H54 (cell line): ENCODE measurements at regions not wholly inside any gene's neighbourhood (a gene's known extent, or its start where the extent isn't known, plus 50 kb on each side); places are given as distances from the start of the nearest gene placed in this dataset.
A peak's percentile ranks its signal among the peaks of the same experiment; 100 is the strongest.

Experiments used
- DNase-seq: peaks from one replicate; pipeline ENCODE4 v3.0.0; 2011; ENCODE audit warnings: low spot score, mixed read lengths; ENCODE audit not compliant: insufficient read length
- FAIRE-seq: peaks from 3 replicates; lab custom pipeline; 2011; peaks lifted over from hg19 to GRCh38; lab: Jason Lieb, UNC
- POLR2A ChIP-seq: IDR thresholded peaks from 2 replicates; pipeline ENCODE4 v1.6.1; 2011; ENCODE audit warnings: low read depth, mild to moderate bottlenecking, low read length

DNA sequence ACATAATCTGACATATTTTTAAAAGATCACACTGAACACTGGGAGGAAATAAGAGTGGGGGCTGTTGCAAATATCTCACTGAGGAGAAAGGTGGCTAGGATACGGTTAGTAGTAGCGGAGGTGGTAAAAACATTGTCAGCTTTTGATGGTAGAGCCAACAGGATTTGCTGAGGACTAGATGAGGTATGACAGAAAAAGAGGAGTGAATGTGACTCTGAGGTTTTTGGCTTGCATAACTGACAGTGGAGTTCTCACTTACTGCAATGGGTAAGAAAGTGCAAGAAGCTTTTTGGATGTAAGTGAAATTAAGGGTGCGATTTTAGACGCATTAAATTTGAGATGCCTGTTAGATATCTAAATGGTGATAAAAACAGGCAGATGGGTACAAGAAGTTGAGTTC is 102.0 kb upstream of the MBL2 start:
- FAIRE-seq (no peak), DNase-seq (no peak)
- TF ChIP-seq POLR2A, result no peak

DNA sequence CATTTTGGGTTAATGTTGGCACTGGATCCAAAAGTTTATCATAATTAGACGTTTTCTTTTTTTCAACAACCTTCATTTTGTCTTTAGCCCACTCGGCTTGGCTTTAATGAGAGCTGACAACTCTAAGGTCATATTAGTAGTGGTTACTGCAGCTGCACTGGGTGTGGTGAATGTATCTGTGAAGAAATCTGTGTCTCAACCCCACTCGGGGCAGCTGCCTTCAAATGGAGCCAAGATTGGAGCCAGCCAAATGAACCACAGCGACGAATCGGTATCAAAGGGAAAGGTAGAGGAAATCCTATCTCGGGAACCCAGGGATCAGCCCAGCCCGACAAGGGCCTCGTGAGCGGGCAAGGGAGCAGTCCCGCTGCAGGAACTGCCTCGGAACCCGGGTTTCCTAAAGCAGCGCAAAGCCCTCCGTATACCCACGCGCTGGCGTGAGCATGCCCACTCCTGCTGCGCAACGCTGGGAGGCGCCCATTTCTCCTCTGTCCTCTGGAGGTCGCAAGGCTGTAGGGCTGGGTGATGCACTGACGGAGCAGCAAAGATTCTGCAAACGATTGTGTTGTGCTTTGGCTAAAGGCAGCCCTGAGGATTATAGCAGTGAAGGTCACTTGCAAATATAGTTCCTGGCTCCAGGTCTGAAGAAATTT is 98.7 kb upstream of the MBL2 start:
- FAIRE-seq, result no peak
- no peak for DNase-seq
- TF ChIP-seq POLR2A, result no peak

DNA sequence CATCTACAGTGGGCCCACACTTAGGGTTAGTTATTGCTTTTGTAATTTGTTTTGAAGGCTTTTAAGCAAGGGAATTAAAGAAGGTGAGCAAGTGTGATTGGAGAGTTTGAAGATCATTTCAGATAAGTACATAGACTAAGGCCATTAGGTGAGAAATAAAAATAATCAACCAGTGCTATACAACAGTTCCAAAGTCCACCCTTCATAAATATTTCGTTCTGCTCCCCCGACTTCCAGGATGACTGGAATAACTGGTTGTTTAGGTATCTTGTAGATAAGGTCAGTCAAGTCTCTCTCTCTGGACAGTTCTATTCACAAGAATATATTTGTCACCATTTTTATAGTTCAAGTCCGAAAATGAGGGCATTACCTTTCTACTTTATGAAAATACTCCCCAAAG is 98.0 kb upstream of the MBL2 start:
- no peak for TF ChIP-seq POLR2A
- no peak for FAIRE-seq

DNA sequence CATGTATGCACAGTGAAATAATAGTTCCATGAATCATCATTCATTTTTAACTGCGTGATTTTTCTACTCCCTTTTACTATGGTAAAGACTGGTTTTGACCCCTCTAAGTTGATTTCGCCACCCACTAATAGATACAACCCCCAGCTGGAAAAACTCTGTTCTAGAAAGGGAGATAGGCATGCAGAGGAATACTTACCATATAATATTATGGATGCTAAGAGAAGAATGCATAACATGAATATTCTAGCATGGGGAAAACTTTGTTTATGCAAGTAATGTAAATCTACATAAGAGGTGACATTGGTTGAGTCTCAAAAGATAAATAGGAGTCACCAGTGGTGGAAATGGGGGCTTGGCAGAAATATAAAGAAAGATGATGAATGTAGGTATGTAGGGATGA is 97.3 kb upstream of the MBL2 start:
- DNase-seq (no peak), FAIRE-seq (no peak)
- no peak for TF ChIP-seq POLR2A

More for the DNA sequence above, 98.0 kb upstream of the MBL2 start:
- DNase-seq, result no peak

DNA sequence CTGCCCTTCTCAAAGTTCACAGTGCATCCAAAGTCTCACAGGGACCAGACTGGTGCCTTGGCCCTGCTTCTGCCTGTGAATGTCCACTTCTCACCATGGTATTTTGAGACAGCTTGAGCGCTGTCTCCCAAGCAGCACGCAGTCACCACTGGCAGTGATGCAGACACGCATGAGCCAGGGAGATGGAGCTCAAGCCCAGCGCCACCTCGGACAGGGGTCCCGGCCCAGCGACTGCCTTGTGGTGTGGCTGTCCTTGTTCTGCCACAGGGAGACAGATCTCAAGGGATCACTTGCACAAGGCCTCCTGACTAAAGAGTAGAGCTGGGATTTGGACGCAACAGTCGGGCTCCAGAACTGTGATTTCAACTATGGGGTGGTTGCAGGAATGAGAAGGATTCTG is 92.6 kb upstream of the MBL2 start:
- DNase-seq, result no peak
- FAIRE-seq, result no peak
- no peak for TF ChIP-seq POLR2A

DNA sequence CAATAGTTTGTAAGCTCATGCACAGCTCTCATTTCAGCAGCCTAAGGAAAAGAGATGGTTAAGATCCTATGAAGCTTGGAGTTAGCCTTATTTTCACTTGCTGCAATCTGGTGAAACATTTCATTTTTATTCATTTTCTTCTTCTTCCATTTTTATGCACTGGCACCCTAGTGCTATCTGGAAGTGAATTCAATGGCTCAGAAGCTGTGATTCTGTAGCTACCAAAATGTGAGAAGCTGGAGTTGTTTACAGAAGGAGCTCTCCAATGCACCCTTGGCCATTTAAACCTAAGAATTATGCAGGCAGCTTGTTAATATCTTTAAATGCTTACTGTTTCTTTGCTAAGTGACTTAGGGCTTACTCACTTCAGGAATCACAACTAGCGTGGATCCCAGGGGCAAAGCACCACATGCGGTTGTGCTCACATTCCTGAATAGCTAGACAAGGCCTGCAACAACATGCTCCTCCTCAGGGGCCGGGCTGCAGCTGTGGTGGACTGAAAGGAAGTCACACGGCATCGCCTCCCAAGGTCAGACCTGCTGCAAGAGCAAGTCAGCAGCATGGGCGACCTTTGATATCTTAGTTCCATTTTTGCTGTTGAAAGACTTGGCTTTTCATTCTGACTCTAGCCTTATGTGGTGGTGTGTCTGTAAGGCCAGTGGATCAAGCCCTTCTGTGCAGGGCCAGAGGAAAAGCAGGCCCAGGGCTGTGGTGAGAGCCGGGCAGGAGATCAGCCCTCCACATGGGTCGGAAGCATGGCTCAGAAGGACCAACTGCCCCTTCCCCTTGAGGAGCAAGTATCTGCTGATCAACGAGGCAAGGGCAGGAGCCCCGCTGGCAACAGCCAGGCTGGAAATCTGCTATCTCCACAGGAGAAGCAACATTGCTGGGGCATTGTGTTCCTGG is 91.9 kb upstream of the MBL2 start:
- no peak for TF ChIP-seq POLR2A

DNA sequence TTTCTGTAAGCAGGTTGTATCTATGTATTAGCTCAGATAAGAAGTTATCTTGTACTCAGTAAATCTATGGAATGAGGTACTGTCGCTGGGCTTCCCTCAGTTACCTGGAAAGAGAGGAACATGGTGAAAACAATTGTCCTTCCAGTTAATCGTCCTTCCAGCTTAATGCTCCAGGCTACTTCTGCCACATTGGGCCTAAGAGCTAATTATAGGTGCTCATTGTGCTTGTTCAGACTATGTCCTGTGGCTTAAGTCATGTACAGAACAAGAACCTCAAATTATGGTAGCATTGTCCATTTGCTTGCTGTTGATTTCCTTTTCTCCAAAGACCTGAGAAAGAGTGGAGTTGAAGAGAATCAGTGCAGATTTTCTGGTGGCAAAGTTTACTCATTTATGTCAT is 86.1 kb upstream of the MBL2 start:
- no peak for DNase-seq
- no peak for TF ChIP-seq POLR2A
- FAIRE-seq, result no peak

More for the DNA sequence above, 91.9 kb upstream of the MBL2 start:
- DNase-seq (peak; percentile 80), FAIRE-seq (peak; percentile 97)

DNA sequence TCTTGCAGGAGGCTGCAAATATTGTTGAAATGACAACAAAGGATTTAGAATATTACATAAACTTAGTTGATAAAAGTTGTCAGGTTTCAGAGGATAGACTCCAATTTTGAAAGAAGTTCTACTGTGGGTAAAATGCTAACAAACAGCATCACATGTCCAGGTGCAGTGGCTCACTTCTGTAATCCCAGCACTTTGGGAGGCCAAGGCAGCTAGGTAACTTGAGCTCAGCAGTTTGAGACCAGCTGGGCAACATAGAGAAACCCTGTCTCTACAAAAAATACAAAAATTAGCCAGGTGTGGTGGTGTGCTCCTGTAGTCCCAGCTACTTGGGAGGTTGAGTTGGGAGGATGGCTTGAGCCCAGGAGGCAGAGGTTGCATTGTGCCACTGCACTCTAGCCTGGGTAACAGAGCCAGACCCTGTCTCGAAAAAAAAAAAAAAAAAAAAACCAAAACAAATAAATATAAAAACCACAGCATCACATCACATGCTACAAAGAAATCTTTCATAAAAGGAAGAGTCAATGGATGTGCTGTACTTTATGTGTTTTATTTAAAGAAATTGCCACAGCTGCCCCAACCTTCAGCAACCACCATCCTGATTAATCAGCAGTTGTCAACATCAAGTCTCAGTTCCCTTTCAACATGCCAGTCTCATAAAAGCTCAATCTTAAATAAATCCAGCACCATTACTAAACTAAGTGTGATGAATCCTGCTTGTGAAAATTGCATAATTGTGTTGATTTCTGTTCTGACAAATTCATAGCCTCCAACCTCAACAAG is 83.2 kb upstream of the MBL2 start:
- DNase-seq, result no peak
- FAIRE-seq, result no peak
- TF ChIP-seq POLR2A, result no peak

DNA sequence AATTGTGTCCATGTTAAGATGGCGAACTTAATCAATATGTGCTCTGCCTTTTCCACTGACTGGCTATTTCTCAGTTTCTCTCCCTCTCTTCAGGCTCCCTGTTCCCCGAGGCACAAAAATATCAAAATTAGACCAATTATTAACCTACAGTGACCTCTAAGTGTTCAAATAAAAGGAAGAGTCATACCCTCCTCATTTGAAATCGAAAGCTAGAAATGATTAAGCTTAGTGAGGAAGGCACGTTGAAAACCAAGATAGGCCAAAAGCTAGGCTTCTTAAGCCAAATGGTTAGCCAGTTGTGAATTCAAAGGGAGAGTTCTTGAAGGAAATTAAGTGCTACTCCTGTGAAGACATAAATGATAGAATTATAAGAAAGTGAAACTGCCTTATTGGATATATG is 81.1 kb upstream of the MBL2 start:
- DNase-seq (no peak), FAIRE-seq (no peak)
- no peak for TF ChIP-seq POLR2A

DNA sequence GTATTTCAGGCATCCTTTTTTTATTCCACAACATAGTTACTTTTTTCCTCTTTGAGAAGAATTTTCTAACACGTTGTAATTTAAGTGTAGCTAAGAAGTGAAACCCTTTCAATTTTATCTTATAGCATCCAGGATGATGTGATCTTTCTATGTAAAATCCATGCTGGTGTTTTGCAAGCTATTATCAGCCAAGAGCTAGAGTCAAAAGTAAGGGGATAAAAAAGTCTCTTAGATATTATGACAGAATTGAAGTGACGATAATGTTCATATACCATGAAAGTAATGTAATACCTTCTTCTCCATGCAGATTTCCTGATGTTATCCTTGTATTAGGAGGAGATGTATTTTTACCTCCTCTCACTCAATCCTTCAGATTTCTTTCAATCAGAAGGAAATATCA is 64.2 kb upstream of the MBL2 start:
- DNase-seq (no peak), FAIRE-seq (no peak)
- no peak for TF ChIP-seq POLR2A
